NB4 (cell line): ENCODE measurements at regions not wholly inside any gene's neighbourhood (a gene's known extent, or its start where the extent isn't known, plus 50 kb on each side); places are given as distances from the start of the nearest gene placed in this dataset.

Experiments used
- DNase-seq: peaks from one replicate; pipeline ENCODE4 v3.0.0; 2010; ENCODE audit warnings: low read depth
- H3K4me3 ChIP-seq: one replicate; pipeline ENCODE4 v1.5.1; 2011; ENCODE audit warnings: mild to moderate bottlenecking, low read depth, low read length, moderate library complexity
- MYC ChIP-seq: IDR thresholded peaks from 2 replicates; pipeline ENCODE4 v1.6.1; 2011; ENCODE audit warnings: low read depth, low read length
- POLR2A ChIP-seq: IDR thresholded peaks from 2 replicates; pipeline ENCODE4 v1.6.1; 2011; ENCODE audit warnings: mild to moderate bottlenecking; ENCODE audit not compliant: insufficient read length; ENCODE audit errors: extremely low read depth
- TF ChIP-seq, protein P1 (sequence below): IDR thresholded peaks from one replicate; pipeline ENCODE4 v1.5.1; 2012; ENCODE audit warnings: low read depth, low read length
- TF ChIP-seq, protein P2 (sequence below): IDR thresholded peaks from 2 replicates; pipeline ENCODE4 v1.6.1; 2011; ENCODE audit warnings: low read depth, low read length

DNA sequence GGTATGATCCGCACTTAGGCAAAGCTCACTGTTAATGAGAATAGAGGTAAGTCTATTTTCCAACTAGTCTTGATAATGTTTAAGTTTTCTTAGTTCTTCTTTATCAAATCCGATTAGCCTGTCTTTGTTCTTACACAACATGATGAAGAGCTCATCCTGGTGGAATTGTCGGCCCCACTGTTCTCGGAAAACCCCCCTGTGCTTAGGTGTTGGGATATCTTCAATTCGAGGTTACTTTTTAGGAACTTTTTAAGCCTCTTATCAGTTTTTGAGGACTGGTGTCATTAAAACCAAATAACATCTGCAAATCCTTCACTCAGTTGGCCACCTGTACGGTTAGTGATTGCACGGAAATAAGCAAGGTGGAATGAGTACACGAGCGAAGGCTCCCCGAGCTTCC is 60.7 kb upstream of the KIF26B start:
- H3K4me3 ChIP-seq = no peak overlapping the region
- TF ChIP-seq, protein P1, sequence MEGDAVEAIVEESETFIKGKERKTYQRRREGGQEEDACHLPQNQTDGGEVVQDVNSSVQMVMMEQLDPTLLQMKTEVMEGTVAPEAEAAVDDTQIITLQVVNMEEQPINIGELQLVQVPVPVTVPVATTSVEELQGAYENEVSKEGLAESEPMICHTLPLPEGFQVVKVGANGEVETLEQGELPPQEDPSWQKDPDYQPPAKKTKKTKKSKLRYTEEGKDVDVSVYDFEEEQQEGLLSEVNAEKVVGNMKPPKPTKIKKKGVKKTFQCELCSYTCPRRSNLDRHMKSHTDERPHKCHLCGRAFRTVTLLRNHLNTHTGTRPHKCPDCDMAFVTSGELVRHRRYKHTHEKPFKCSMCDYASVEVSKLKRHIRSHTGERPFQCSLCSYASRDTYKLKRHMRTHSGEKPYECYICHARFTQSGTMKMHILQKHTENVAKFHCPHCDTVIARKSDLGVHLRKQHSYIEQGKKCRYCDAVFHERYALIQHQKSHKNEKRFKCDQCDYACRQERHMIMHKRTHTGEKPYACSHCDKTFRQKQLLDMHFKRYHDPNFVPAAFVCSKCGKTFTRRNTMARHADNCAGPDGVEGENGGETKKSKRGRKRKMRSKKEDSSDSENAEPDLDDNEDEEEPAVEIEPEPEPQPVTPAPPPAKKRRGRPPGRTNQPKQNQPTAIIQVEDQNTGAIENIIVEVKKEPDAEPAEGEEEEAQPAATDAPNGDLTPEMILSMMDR = no peak
- TF ChIP-seq, protein P2, sequence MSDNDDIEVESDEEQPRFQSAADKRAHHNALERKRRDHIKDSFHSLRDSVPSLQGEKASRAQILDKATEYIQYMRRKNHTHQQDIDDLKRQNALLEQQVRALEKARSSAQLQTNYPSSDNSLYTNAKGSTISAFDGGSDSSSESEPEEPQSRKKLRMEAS = no peak
- TF ChIP-seq POLR2A (no peak), MYC (no peak)
- DNase-seq = no peak

DNA sequence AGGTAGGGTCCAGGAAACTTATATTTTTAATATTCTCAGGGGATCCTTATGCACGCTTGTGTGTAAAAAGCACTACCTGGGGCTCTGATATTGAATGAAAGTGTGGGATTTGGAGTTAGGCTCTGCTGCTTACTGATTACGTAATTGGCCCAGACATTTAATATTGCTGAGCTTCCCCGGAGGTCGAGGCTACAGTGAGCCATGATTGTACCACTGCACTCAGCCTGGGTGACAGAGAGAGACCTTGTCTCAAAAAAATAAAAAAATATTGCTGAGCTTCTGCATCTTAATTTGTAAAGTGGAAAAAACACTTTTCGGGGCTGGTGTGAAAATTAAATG is 62.2 kb upstream of the KIF26B start:
- DNase-seq = no peak
- no peak overlapping the region for H3K4me3 ChIP-seq
- TF ChIP-seq MYC = no peak
- TF ChIP-seq, protein P1 = no peak
- no peak for TF ChIP-seq POLR2A
- TF ChIP-seq, protein P2 = no peak

DNA sequence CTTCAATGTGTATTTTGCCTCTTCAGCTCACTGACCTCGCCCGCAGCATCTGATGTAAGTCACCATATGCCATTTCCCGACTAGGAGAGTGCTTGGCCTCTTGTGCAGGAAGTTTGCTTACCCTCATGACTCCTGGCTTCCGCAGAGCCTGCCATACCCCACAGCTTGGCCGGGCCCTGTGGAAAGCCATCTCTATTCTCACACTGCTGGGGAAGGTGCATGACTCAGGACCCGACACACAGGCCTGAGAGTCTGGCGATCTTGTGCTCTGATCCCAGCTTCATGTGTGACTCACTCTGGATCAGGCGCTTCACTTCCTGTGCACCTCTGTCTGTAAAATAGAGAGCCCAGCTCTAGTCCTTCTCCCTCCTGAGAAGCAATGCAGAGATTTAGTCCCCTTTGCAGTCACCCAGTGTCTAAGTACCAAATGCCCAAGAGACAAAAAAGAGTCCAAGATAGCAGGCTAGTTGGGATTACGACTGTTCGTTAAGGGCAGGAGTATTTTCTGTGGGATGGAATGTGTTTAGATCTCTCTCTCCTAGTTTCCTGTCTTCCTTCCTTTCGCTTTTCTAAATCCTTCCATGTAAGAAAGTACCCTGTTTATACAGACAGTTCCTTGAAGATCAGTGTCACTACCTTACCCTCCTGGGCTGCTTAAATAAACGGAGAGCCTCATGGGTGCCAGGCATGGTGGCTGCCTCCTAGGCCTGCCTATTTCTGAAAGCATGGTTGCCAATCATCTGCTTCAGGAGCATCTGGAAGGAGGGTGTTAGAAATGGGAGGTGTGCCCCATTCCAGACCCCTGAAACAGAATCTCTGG is 62.8 kb upstream of the KIF26B start:
- no peak overlapping the region for H3K4me3 ChIP-seq
- TF ChIP-seq POLR2A (no peak), MYC (no peak)
- TF ChIP-seq, protein P2 = no peak
- TF ChIP-seq, protein P1 = no peak
- DNase-seq = peak; percentile 42

DNA sequence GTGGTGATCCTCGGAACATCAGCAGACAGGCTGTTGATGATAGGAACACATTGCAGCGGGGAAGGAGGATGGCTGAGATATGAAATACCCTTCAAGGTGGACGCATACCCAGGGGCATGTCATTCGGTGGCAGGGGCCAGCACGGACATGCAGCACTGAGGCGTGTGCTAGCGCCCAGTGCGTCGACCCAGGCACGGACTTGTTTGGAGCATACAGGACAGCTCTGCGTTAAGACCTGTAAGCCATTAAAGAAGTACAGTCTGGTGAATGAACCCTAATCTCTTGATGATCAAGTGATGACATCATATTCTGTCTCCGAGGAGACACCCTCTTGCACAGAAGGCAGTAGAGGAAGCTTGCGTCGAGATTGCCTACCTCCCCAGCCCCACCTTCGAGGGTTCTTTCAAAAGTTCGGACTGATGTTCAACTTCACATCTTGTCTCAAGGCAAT is 63.6 kb upstream of the KIF26B start:
- TF ChIP-seq MYC (no peak), POLR2A (no peak)
- TF ChIP-seq, protein P2 = no peak
- TF ChIP-seq, protein P1 = no peak
- DNase-seq = no peak
- H3K4me3 ChIP-seq = no peak overlapping the region

DNA sequence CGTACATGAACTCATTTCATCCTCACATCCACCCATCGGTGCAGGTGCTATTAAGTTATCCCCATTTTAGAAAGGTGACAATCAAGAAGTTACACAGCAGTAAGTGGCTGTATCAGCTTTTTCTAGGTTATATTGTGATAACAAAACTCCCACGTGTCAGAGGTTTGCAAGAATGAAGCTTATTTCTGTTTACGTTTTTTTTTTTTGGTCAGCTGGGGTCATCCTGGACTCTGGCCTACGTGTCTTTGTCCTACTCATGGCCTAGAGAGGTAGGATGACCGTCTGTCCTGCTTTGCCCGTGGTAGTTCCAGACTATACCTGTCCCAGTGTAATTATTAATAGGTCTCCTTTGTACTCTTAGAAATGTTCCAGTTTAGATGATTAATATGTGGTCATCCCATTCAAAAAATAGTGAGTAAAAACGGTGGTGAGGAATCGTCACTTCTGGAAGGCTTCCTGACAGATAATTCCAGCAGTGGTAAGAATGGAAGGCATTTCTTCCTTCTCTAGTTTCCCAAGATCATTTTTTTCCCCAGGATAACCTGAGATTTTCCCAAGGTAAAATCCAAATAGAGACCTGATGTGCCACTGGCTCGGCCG is 64.2 kb upstream of the KIF26B start:
- H3K4me3 ChIP-seq = no peak overlapping the region
- DNase-seq = no peak
- TF ChIP-seq POLR2A (no peak), MYC (no peak)
- TF ChIP-seq, protein P2 = no peak
- TF ChIP-seq, protein P1 = no peak
